GM23338 (cell line): ENCODE measurements at regions not wholly inside any gene's neighbourhood (a gene's known extent, or its start where the extent isn't known, plus 50 kb on each side); places are given as distances from the start of the nearest gene placed in this dataset.

Experiments used
- CREB1 ChIP-seq: fragments of 250-450 bp; sonication (Bioruptor Pico); IDR thresholded peaks from 2 replicates; pipeline ENCODE4 v1.5.0; 2020; ENCODE audit warnings: low read depth, mild to moderate bottlenecking, moderate library complexity
- CTCF ChIP-seq, 2 experiments: fragments of 200-600 bp in 1 of 2; sonication (generic) in 1 of 2; conservative IDR thresholded peaks; 2 replicates each; pipeline versions ENCODE4 v1.5.1 to v1.6.1; 2016 to 2017; ENCODE audit warnings: antibody characterized with exemption in 2 of 2, low read depth in 2 of 2, mild to moderate bottlenecking in 2 of 2, moderate library complexity in 1 of 2
- ETS1 ChIP-seq: IDR thresholded peaks from 2 replicates; pipeline ENCODE4 v1.6.1; 2016; ENCODE audit warnings: antibody characterized with exemption
- EZH2 ChIP-seq: fragments of 200-600 bp; sonication (generic); IDR thresholded peaks from one replicate; pipeline ENCODE4 v1.8.0; 2017; ENCODE audit warnings: antibody characterized with exemption, mild to moderate bottlenecking, low read depth; ENCODE audit not compliant: unreplicated experiment
- EZH2phosphoT487 ChIP-seq: fragments of 200-600 bp; sonication (generic); IDR thresholded peaks from one replicate; pipeline ENCODE4 v1.8.1; 2018; ENCODE audit warnings: antibody characterized with exemption; ENCODE audit not compliant: unreplicated experiment
- JUNB ChIP-seq: IDR thresholded peaks from one replicate; pipeline ENCODE4 v1.6.1; 2016; ENCODE audit warnings: antibody characterized with exemption; ENCODE audit not compliant: unreplicated experiment
- POLR2AphosphoS5 ChIP-seq: IDR thresholded peaks from 2 replicates; pipeline ENCODE4 v1.6.1; 2016; ENCODE audit warnings: antibody characterized with exemption, low read depth
- REST ChIP-seq: IDR thresholded peaks from one replicate; pipeline ENCODE4 v1.6.1; 2018; ENCODE audit warnings: antibody characterized with exemption; ENCODE audit not compliant: unreplicated experiment
- ZNF114 ChIP-seq: fragments of 250-450 bp; sonication (Bioruptor Pico); IDR thresholded peaks from 2 replicates; pipeline ENCODE4 v1.5.0; 2020; ENCODE audit warnings: mild to moderate bottlenecking, moderate library complexity
- ZNF331 ChIP-seq: fragments of 250-450 bp; sonication (Bioruptor Pico); IDR thresholded peaks from 2 replicates; pipeline ENCODE4 v1.5.0; 2020; ENCODE audit warnings: low read depth, mild to moderate bottlenecking, moderate library complexity

- TF ChIP-seq CTCF (conservative IDR thresholded peaks at IDR 0.05; ENCODE audit: low read depth in 2 of 2) (peak; percentile 52 to 72), POLR2AphosphoS5 (no peak), EZH2 (no peak), CREB1 (CRISPR knock-in tag) (no peak), REST (no peak), EZH2phosphoT487 (no peak), ETS1 (no peak), ZNF331 (CRISPR knock-in tag) (no peak), JUNB (no peak), ZNF114 (CRISPR knock-in tag) (no peak)
Observed at GRCh38 chr3:26963361-26963743, 340.8 kb downstream of the LRRC3B start.
